Mesenteric fat pad (tissue), 1 donor: ENCODE measurements at regions not wholly inside any gene's neighbourhood (a gene's known extent, or its start where the extent isn't known, plus 50 kb on each side); places are given as distances from the start of the nearest gene placed in this dataset.
"Not testable (repeated sequence)": the region's sequence is repeated elsewhere in the genome, so short reads cannot be mapped to it uniquely, and the experiment has no call there.

Source experiments
- DNase-seq: peaks from one replicate; pipeline ENCODE4 v3.0.0-alpha.2; 2020; ENCODE audit warnings: low spot score
- donor health status: DM: yes; HTN: yes; CAD: no.

DNA sequence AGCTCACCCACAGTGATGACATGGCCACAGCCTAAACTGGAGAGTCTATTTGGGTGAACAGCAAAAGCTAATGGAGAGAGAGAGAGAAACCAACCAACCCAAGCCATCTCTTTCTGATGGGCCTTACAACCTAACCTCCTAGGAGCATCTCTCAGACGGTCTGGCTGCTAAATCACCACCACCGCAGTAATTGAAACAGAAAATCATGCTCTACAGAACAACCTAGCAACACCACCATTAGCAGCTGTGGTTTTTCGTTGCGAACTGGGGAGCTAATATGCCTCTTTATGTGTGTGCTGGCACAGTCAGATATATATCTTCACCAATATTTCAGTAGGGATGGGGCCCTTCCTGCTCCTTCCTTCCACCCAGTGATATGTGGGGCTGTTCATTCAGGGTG is 166.9 kb upstream of the PROK2 start:
- no peak for DNase-seq

DNA sequence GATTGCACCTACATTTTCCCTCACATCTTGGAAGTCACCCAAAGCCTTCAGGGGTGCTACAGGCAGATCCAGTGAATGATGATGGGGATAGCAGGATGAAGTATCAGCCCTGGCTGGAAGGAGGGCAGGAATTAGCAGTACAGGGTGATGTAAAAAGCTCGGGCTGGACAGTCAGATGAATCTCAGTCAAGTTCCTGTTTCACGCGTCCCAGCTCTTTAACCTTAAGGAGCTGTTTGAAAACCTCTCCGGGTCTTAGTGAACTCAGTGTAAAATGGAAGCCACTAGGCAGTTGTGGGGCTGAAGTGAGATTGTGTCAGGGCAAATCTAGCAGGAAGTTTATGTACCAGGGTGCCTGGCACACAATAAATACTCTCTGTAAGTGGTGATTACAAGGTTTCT is 166.4 kb upstream of the PROK2 start:
- DNase-seq = no peak

DNA sequence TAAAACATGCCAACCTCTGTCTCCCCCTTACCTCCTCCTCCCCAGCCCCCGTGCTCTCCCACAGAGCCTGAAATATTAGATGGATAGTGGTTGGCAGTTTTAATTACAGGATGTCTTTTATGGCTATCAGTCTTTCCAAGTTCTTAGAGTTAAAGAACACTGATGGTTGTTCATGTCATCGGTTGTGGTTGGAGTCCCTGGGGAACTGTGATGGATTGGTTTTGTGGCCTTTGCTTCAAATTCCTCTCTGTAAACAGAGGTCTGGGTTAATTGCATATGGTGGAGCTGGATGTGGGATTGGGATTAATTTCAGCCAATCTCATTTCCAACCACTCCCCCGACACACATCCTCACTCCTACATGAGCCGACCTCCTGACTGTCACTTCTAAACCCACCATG is 164.5 kb upstream of the PROK2 start:
- DNase-seq = no peak

DNA sequence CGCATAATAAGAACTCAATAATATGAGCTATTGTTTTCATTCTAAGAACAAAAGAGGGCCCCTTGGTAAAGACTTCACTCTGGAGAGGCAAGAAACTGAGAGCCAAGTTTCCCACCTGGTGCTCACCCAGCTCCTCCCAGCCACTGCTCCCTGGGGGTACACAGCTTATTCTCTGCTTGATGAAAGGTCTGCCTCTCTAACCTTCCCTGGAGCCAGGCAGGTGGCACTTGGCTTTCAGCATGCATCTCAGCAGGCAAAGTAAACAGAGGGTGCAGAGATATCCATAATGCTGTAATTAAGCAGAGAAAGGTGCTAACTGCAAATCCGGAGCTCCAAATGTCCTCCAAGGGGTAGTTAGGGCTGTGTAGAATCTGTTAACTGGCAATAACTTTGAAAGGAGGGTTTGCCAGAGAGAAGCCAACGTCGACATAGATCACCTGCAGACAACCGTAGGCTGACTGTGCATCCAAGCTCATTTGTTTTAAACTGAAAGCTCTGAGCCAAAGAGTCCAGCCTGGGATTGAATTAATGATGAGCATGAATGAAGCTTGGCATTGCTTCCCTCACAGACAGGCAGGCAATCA is 159.6 kb upstream of the PROK2 start:
- DNase-seq = no peak

DNA sequence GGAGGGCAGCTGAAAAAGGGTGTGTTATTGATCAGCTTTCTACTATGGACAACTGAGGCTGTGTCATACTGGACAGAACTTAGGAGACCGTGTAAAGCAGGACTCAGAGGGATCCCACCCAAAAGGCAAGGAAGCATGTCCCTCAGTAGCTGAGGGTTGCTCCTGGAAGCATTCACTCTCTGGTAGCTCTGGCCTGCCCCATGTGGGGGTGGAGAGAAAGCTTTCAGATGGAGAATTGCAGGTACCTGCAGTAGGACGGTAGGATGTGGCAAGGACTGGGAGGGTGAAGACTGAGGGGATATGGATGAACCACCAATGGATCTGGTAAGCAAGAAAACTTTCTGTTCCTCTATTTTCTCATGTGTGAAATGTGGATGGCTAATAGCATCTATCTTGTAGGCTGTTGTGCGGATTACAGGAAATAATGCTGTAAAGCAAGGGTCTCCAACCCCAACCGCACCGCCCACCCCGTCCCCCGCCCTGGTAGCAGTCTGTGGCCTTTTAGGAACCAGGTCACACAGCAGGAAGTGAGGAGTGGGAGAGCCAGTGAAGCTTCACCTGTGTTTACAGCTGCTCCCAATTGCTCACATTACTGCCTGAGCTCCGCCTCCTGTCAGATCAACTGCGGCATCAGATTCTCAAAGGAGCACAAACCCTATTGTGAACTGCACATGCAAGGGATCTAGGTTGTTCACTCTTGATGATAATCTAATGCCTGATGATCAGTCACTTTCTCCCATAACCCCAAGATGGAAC is 157.7 kb upstream of the PROK2 start:
- no peak for DNase-seq

DNA sequence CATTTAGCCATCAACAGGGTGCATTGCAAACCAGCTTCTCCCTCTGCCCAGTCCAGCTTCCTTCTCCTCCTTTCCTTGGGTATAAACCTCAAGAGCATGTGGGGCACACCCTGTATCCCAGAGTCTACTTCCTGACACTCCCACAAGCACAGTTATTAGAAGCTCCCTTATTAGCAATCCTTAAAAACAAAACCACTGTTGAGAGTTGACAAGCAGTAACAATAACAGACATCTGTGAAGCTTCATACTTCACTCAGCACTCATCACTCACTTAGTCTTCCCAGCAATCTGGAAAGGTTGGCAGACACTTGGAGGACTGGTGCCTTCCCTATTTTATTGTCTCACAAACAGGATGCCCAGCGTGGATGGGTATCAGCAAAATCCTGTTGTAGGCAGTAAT is 155.5 kb upstream of the PROK2 start:
- no peak for DNase-seq

DNA sequence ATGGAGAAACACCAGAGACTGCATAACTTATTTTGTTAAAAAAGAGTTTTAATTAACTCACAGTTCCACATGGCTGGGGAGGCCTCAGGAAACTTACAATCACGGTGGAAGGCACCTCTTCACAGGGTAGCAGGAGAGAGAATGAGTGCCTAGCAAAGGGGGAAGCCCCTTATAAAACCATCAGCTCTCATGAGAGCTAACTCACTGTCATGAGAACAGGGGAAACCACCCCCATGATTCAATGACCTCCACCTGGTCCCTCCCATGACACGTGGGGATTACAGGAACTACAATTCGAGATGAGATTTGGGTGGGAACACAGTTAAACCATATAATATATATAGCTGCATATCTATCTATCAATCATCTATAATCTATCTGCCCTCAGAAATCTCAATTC is 153.1 kb upstream of the PROK2 start:
- not testable (repeated sequence) for DNase-seq

DNA sequence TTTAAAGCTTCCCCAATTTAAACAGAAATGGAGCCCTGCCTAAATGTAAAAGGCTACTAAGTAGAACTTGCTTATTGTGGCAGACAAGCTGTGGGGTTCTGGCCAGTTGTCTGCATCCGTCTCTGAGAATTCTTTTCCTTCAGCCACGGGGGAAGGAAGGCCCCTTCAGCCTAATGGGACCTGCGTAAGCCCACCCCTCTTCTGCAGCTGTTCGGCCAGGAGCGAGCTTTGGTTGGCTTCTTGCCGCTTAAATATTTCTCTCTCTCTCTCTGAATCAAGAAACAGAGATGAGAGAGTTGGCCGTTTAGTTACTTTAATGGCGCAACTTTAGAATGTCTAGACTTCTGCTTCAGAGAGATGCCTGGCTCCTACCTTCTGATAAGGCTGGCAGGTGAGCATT is 151.7 kb upstream of the PROK2 start:
- DNase-seq = no peak

DNA sequence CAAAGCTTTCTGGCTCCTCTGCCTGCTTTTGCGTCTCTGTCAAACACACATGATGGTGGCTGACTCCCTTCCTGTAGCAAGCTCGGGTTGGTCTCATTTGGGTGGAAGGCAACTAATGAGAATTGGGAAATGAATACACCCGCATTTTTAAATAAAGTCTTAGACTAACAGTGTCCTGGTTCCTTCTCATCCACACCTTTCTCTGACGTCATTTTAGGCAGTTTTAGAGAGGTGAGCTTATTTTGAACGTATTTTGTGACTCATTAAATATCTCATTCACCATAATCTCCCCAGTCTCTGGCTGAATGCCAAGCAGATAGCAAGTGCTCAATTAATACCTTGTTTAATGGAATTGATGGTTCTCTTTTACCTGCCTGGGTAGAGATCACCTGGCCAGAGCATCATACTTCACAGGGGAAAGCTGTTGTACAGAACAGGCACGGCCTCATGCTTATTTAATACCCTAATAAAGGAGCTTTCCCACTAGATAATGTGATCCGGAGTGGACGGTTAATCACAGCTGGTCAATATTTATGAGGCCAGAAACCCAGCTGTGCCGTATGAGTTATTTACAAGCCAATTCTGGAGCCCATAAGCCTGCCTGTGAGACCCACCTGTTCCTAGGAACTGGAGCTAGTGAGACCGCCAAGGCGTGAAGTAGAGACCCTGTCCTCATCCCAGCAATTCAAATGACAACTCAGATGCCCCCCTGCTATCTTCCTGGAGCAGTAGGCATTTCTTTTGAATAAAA is 149.7 kb upstream of the PROK2 start:
- DNase-seq = no peak

DNA sequence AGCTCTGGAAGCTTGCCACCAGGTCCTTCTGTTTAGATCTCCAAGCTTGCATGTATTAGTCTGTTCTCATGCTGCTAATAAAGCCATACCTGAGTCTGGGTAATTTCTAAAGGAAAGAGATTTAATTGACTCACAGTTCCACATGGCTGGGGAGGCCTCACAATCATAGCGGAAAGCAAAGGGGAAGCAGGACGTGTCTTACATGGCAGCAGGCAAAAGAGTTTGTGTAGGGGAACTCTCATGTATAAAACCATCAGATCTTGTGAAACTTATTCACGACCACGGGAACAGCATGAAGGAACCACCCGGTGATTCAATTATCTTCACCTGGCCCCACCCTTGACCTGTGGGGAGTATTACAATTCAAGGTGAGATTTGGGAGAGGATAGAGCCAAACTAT is 147.0 kb upstream of the PROK2 start:
- no peak for DNase-seq

DNA sequence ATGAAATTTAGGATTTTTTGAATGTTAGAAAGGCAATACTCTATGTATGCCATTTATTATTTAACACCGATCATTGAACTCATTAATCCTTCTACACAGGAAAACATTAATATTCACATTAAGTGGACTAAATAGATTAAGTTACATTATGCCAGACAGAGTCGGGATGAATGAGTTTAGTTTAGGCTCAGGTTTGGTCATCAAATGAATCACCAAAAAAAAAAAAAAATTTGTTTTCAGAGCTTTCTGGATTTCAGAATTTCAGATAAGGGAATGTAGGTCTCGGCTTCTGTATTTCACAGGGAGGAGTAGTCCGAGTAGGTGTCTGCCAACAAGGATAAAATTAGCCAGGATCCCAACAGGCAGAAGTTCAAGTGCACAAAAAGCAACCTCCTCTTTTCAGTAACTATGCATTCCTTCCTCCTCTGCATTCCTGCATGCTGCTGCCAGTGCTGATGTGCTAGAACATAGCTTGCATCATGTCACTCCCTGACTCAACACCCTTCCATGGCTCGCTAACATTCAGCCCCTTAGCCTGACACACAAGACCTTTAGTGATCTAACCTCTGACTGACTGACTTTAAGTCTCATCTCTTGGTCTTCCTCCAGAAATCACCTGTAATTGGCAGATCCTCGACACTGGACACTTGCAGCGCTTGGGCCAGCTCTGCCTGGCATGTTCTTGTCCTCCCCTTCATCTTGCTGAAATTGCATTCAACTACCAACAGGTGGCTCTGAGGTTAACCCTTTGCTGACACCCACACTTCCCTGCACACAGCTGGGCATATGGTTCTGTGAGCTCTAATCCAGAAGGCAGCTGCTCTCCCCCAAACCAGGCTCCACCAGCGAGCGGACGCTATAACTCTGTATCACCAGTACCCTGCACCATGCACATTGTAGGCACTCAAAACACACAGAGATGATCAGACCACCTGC is 145.4 kb upstream of the PROK2 start:
- DNase-seq = no peak

DNA sequence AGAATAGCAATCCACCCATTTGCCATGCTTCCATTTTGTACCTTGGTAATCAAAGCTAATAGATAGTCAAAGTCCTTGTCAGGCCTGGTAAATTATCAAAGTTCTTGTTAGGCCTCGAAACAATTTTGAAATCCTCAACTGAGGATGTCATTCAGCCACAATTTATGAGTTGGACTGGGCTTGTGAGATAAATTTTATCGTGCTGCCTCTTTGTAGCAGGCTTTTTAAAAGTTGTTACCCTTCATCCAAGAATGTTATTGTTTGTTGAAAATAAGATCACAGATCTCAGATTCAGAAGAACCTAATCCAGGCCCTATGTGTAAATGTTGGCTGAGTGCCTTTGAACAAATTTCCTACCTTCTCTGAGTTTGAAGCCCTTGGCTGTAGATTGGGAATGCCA is 143.3 kb upstream of the PROK2 start:
- no peak for DNase-seq

DNA sequence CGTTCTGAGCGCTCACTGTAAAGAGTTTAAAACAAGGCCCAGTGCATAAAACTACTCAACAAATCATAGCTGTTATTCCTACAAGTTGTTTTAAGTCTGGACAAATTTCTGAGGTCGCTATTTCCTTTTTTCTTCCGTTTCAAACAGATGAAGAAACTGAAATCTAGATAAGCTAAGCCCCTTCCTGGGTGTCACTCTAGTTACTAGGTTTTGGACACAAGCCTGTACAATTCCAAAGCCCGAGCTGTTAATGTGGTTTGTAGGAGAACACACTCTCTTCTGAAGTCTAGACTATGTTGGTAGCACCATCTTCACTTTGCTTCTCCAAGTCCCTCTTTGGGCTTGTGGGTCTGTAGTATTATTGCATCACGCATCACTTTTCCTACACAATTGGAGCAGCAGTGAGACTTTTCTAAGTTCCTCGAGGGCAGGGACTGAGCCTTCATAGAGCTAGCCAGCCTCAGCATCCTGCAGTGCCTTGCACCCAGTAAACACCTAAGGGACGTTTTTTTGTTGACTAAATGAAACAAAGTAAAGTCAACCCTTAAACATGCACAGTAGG is 142.6 kb upstream of the PROK2 start:
- no peak for DNase-seq

DNA sequence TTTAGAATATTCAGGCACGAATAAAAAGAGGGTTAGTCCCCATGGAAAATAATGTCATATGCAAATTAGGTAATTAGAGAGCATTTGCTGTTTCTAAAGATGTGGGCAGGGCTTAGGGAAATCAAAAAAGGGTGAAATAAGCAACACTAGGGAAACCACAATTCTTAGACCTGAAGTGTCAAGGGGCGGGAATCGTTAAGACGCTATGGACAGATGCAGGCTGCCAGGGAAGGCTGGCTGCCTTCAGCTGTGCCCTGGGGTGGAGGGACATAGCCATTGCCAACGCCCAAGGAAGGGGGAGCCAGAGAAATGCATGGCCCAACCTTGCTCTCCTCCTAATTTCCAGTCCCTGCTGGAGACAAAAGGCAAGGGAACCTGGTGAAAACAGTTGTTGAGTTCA is 141.7 kb upstream of the PROK2 start:
- DNase-seq = no peak

DNA sequence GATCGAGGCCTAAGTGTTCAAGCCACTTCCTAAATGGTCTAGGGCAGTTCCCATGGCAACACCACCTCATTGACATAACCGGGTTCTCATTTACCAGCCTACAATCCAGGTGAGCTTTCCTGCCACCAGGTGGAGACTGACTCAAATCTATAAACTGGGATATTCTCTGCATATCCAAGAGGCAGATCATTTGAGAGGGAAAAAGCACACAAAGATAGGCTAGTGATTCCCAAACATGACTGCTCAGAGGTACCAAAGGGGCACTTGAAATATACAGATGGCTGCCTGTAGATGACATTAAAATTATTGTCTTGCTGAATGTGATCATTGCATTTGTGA is 141.3 kb upstream of the PROK2 start:
- DNase-seq = no peak

DNA sequence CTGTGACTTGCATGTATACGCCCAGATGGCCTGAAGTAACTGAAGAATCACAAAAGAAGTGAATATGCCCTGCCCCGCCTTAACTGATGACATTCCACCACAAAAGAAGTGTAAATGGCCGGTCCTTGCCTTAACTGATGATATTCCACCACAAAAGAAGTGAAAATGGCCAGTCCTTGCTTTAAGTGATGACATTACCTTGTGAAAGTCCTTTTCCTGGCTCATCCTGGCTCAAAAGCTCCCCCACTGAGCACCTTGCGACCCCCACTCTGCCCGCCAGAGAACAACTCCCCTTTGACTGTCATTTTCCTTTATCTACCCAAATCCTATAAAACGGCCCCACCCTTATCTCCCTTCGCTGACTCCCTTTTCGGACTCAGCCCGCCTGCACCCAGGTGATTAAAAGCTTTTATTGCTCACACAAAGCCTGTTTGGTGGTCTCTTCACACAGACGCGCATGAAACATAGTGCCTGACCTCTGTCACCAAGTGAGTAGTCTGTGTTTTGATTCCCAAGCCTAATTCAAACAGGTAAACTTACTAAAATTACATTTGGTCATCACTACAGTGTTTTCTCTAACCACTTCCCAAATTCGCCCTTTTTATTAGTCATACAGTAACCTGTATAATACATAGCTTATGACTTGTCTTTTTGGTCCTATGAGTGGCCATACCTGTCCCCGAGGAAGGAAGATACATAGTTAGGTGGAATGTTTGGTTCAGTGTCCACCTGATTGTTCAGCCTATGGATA is 140.7 kb upstream of the PROK2 start:
- DNase-seq = not testable (repeated sequence)

DNA sequence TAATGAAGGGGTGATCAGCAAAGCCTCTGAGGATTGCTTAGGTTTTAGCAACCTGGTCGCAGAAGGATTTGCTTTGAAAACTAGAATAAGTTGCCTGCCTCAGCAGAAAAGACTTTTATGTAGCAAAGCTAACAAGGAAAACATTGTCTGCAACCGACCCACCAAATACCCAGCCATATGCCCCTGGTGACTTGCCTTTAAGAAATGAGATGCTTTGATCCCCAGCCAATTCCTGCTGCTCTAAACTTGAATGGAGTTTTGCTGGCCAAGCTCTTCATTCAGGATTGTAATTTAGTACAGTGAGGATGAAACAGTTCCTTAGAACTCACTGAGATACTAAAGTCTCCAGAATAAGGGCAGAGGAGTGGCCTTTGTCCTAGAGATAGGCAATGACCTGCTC is 139.8 kb upstream of the PROK2 start:
- no peak for DNase-seq

DNA sequence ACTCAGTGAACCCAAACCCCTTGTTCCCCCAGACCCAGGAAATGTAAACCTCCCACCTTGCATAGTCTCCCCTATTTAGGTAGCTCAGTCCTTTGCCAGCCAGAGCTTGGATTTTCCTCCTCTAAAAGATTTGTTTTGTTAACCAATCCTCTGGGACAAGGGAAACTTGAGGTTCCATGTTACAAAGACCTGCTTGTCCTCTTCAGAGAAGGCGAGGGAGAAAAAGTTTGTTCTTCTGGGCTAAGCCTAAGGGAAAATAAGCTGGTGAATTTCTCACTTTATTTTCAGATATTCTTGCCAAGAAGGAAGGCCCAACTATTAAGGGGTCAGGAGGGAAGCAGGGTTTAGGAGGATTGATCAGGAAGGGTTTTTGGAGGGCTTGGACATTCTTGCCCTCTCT is 136.1 kb upstream of the PROK2 start:
- no peak for DNase-seq

DNA sequence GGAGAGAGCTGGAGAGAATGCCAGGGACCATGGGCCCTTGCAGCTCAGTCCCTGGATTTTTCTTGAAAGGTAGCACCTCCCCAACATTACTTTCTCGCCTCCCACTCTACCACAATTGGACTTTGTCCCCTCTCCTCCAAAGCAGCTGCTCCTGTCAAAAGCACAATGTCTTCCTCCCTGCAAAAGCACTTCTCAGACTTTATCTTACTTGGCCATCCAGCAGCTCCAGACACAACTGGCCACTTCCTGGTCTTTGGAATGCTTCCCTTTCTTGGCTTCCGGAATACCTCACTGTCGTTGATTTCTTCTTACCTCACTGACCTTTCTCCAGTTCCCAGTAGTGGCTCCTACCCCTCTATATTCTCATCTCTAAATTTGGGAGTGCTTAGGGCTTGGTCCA is 134.6 kb upstream of the PROK2 start:
- DNase-seq = no peak

DNA sequence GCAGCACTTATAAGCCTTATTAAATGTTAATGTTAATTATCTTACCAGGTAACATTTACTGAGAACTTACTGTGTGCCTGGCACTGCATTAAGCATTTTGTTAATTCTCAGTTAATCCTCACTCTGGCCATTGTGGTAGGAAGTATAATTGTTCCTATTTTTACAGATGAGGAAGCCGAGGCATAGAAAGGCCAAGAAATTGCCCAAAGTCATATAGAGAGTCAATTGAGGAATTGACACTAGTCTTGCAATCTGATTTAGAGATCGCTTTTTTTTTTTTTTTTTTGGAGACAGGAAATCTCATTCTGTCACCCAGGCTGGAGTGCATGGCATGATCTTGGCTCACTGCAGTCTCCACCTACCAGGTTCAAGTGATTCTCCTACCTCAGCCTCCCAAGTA is 132.6 kb upstream of the PROK2 start:
- no peak for DNase-seq
